ENCODE measurements at regions not wholly inside any gene's neighbourhood (a gene's known extent, or its start where the extent isn't known, plus 50 kb on each side); places are given as distances from the start of the nearest gene placed in this dataset.

GRCh38 chr20:24738058-24738775, 210.9 kb upstream of the CST7 start:
- no peak overlapping the region for H3K27ac ChIP-seq (ENCODE audit: extremely low read depth, low read depth, low read length)
- H3K9ac ChIP-seq (ENCODE audit: insufficient read depth in 1 of 2, low read depth in 2 of 2, low read length in 2 of 2) = no peak overlapping the region
- BruUV-seq (replicated peaks) = no TSS peak
- no peak overlapping the region for H3K4me3 ChIP-seq
- no peak for DNase-seq (ENCODE audit: extremely low read depth in 1 of 4, low spot score in 3 of 4)
- FAIRE-seq = no peak
- H2AFZ ChIP-seq (ENCODE audit: low read depth, low read length) = no peak overlapping the region
- H3K4me2 ChIP-seq (ENCODE audit: insufficient read depth, low read length) = no peak overlapping the region
- no peaks in the 10 kb centered on the region for H3K36me3 ChIP-seq (ENCODE audit: control insufficient read depth, insufficient read depth, low read length)
- peaks cover 0 to 5% of the 10 kb centered on the region in 2 experiments; a peak in 1 of 5 replicates for H3K27me3 ChIP-seq (ENCODE audit: control insufficient read depth in 2 of 2, insufficient read depth in 2 of 2, low read length in 2 of 2)
- H4K20me1 ChIP-seq (replicated peaks; ENCODE audit: control insufficient read depth, insufficient read depth, low read length) = no peaks in the 10 kb centered on the region
- WGBS (ENCODE audit: insufficient coverage, low coverage, missing lambda C conversion rate) = 0% methylated on average over 6 of the region's 9 CpGs
- intact Hi-C loops (cut with micrococcal nuclease) (no loop called here), in situ Hi-C loops (cut with MboI) (no loop called here)
- H3K79me2 ChIP-seq (ENCODE audit: control insufficient read depth, insufficient read depth, low read length) = no peaks in the 10 kb centered on the region
- H3K4me1 ChIP-seq (replicated peaks in 1 of 2; ENCODE audit: control insufficient read depth in 2 of 2, insufficient read depth in 2 of 2, low read length in 2 of 2) = no peaks in the 10 kb centered on the region
- CTCF ChIA-PET (ENCODE audit: low intra/inter-chr PET ratio) = no interaction called here
- POLR2A ChIA-PET = no interaction called here
- ATAC-seq = no peak
- no peaks in the 10 kb centered on the region for H3K9me3 ChIP-seq (replicated peaks; ENCODE audit: control insufficient read depth, insufficient read depth, low read depth, low read length)
- H3K9me1 ChIP-seq (ENCODE audit: control insufficient read depth, insufficient read depth, low read length) = no peaks in the 10 kb centered on the region
- TF ChIP-seq NCOR1 (IDR thresholded peaks at IDR 0.05) = no peak
- TF ChIP-seq E2F3 (CRISPR knock-in tag; IDR thresholded peaks at IDR 0.05) = no peak
- TF ChIP-seq CREB3 (tag; conservative IDR thresholded peaks at IDR 0.05; ENCODE audit: low read depth) = no peak
- TF ChIP-seq MIER1 (IDR thresholded peaks at IDR 0.05; ENCODE audit: low read depth) = no peak
- TF ChIP-seq ZNF143 (CRISPR knock-in tag; IDR thresholded peaks at IDR 0.05) = no peak
- no peak for TF ChIP-seq ZNF766 (CRISPR knock-in tag; conservative IDR thresholded peaks at IDR 0.05)
- no peak for TF ChIP-seq TCF7L2 (IDR thresholded peaks at IDR 0.05; ENCODE audit: low read depth, low read length)
- no peak for TF ChIP-seq ZNF253 (CRISPR knock-in tag; conservative IDR thresholded peaks at IDR 0.05)
- no peak for TF ChIP-seq TEAD4 (IDR thresholded peaks at IDR 0.05; ENCODE audit: low read length)
- TF ChIP-seq TEAD4 (CRISPR knock-in tag; IDR thresholded peaks at IDR 0.05; ENCODE audit: borderline replicate concordance) = no peak
- no peak for TF ChIP-seq TRIM25 (IDR thresholded peaks at IDR 0.05; ENCODE audit: borderline replicate concordance)
- TF ChIP-seq THRAP3 (IDR thresholded peaks at IDR 0.05; ENCODE audit: borderline replicate concordance) = no peak
- TF ChIP-seq, protein P1, sequence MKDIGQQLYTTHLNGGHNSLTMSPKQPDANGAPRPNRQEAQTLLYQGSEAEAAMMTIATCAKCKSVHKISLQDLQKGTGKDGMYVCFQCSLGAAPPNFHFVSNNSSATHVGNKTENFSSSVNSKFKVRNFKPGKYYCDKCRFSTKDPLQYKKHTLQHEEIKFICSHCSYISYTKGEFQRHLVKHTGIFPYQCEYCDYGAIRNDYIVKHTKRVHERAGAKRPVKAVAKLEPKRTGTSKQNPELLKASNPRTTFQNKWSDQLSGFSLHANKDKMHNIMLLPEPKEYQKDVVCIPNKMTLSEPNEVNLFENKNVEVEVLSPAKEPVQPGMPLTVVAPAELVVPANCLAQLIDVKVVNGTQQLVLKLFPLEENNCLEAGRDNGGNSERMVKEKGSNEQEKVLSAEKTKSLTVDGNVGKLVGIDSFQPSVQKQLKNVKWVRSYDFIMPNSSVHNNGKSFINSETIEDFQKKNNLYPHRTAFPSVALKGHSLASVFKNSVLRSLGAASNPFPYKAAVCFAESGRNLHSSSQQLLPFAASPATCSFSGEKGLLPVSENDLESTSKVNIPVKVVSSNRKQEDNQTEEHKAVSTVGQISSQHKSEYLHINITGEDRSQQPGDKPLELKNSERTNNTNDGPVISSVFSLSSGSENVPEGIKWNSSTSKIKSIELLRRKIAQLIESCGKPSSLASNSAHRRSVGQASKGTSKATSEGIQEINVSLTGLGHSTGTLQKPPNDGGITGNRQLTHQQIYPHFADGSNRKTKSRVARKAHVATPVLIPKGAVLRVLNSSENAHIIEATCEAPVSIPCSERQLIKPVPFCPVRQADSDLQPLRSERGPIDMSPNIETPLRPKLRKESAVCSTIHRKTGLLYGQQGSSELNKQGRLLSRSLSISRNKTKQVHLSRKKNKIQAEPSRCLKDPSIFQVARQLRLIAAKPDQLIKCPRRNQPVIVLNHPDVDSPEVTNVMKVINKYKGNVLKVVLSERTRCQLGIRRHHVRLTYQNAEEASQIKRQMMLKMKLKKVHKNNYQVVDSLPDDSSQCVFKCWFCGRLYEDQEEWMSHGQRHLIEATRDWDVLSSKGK (CRISPR knock-in tag; IDR thresholded peaks at IDR 0.05) = no peak
- no peak for TF ChIP-seq DLX4 (CRISPR knock-in tag; IDR thresholded peaks at IDR 0.05)
- TF ChIP-seq ZNF121 (CRISPR knock-in tag; conservative IDR thresholded peaks at IDR 0.05) = no peak
- TF ChIP-seq PRPF4 (IDR thresholded peaks at IDR 0.05; ENCODE audit: insufficient read depth, low read depth, low read length, poor library complexity, severe bottlenecking) = no peak
